Activated naive CD4-positive, alpha-beta T cell treated with anti-CD3 and anti-CD28 coated beads, Interleukin-2, amount 50 U/mL, for 24 hours (primary cell): ENCODE measurements at regions not wholly inside any gene's neighbourhood (a gene's known extent, or its start where the extent isn't known, plus 50 kb on each side); places are given as distances from the start of the nearest gene placed in this dataset.

Experiments used
- H3K27ac Mint-ChIP-seq: one replicate; pipeline ENCODE4 v1.8.0; 2021; ENCODE audit warnings: mild to moderate bottlenecking, mixed read lengths
- H3K27me3 Mint-ChIP-seq: one replicate; pipeline ENCODE4 v1.8.0; 2021; ENCODE audit warnings: mixed read lengths
- H3K36me3 Mint-ChIP-seq: one replicate; pipeline ENCODE4 v1.8.0; 2021; ENCODE audit warnings: mixed read lengths
- H3K4me1 Mint-ChIP-seq: one replicate; pipeline ENCODE4 v1.8.0; 2021; ENCODE audit warnings: mixed read lengths
- H3K4me3 Mint-ChIP-seq: one replicate; pipeline ENCODE4 v1.8.0; 2021; ENCODE audit warnings: mild to moderate bottlenecking, mixed read lengths
- H3K9me3 Mint-ChIP-seq: one replicate; pipeline ENCODE4 v1.8.0; 2021; ENCODE audit warnings: mixed read lengths

DNA sequence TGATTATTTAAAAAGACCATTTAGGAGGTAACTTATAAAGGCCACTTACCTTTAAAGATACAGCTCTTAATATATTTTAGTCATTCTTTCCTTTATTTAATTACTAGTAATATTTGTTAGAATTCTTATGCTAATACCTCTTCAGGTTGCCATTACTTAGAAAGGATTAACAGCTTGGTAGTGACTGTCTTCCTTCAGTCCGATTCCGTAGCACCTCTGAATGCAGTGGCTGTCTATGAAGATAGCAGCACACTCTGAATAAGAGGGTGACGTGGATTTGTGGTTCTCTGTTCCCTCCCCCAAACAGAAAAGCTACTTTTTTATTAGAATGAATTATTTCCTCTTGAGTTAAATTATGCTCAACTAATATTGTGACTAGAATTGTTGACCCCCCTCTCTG, 92.6 kb upstream of the TENM3 start:
- Mint-ChIP-seq H3K4me1 (no peaks in the 10 kb centered on the region), H3K4me3 (no peak overlapping the region), H3K9me3 (no peaks in the 10 kb centered on the region), H3K27me3 (peaks cover 24% of the 10 kb centered on the region), H3K36me3 (no peaks in the 10 kb centered on the region), H3K27ac (no peak overlapping the region)

DNA sequence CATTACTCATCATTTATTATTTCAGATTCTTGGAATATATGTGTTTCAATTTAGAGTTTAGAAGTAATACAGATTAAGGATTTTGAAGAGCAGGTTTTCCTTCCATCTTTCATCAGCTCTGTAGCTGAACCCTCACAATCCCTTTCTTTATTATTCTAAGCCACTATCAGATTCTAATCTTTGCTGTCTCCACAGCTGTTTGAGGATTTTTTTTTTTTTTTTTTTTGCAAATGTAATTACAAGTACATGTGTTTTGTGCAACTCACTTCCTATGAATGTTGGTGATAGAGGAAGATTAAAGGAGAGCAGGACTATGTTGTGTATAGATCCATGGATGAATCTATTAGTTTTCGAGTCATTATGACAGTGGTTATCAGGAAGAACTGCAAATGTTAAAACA, 87.4 kb upstream of the TENM3 start:
- Mint-ChIP-seq H3K36me3 (no peaks in the 10 kb centered on the region), H3K27me3 (peaks cover 7% of the 10 kb centered on the region), H3K4me3 (no peak overlapping the region), H3K4me1 (no peaks in the 10 kb centered on the region), H3K9me3 (no peaks in the 10 kb centered on the region), H3K27ac (no peak overlapping the region)

- H3K27me3 Mint-ChIP-seq = no peaks in the 10 kb centered on the region
- H3K36me3 Mint-ChIP-seq = no peaks in the 10 kb centered on the region
- no peaks in the 10 kb centered on the region for H3K4me1 Mint-ChIP-seq
- H3K9me3 Mint-ChIP-seq = no peaks in the 10 kb centered on the region
- no peak overlapping the region for H3K27ac Mint-ChIP-seq
- H3K4me3 Mint-ChIP-seq = no peak overlapping the region
Observed at GRCh38 chr4:182163180-182163579, 80.0 kb upstream of the TENM3 start.

- Mint-ChIP-seq H3K9me3 (no peaks in the 10 kb centered on the region), H3K27me3 (no peaks in the 10 kb centered on the region), H3K4me1 (no peaks in the 10 kb centered on the region), H3K27ac (no peak overlapping the region), H3K4me3 (no peak overlapping the region), H3K36me3 (no peaks in the 10 kb centered on the region)
Observed at GRCh38 chr4:182169572-182169971, 73.6 kb upstream of the TENM3 start.

DNA sequence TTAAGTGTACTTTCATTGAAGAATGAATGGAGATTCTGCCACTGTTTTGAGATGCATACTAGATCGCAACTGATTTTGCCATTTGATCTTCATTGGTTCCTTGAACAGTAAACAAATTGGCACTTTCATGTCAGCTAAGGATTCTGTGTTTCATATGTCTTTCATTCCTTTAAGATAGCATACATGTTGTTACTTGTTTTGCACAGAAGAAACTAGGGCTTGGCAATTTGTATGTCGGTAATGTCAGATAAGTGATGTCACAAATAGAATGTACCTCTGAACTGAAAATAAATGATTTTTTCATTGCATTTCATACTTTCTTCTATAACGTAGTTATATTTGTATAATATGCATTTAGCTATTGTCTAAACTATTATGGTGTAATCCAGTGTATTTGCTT, 73.2 kb upstream of the TENM3 start:
- H3K27ac Mint-ChIP-seq = no peak overlapping the region

GRCh38 chr4:182170417-182170935, 72.7 kb upstream of the TENM3 start:
- Mint-ChIP-seq H3K4me1 (no peaks in the 10 kb centered on the region), H3K4me3 (no peak overlapping the region), H3K27ac (no peak overlapping the region), H3K27me3 (no peaks in the 10 kb centered on the region), H3K36me3 (no peaks in the 10 kb centered on the region), H3K9me3 (no peaks in the 10 kb centered on the region)

More for the DNA sequence above, 73.2 kb upstream of the TENM3 start:
- no peaks in the 10 kb centered on the region for H3K27me3 Mint-ChIP-seq
- H3K36me3 Mint-ChIP-seq = no peaks in the 10 kb centered on the region
- no peaks in the 10 kb centered on the region for H3K4me1 Mint-ChIP-seq
- H3K9me3 Mint-ChIP-seq = no peaks in the 10 kb centered on the region
- no peak overlapping the region for H3K4me3 Mint-ChIP-seq

- H3K4me1 Mint-ChIP-seq = no peaks in the 10 kb centered on the region
- H3K4me3 Mint-ChIP-seq = no peak overlapping the region
- H3K27me3 Mint-ChIP-seq = no peaks in the 10 kb centered on the region
- H3K9me3 Mint-ChIP-seq = no peaks in the 10 kb centered on the region
- no peak overlapping the region for H3K27ac Mint-ChIP-seq
- no peaks in the 10 kb centered on the region for H3K36me3 Mint-ChIP-seq
Observed at GRCh38 chr4:182174979-182175378, 68.2 kb upstream of the TENM3 start.

DNA sequence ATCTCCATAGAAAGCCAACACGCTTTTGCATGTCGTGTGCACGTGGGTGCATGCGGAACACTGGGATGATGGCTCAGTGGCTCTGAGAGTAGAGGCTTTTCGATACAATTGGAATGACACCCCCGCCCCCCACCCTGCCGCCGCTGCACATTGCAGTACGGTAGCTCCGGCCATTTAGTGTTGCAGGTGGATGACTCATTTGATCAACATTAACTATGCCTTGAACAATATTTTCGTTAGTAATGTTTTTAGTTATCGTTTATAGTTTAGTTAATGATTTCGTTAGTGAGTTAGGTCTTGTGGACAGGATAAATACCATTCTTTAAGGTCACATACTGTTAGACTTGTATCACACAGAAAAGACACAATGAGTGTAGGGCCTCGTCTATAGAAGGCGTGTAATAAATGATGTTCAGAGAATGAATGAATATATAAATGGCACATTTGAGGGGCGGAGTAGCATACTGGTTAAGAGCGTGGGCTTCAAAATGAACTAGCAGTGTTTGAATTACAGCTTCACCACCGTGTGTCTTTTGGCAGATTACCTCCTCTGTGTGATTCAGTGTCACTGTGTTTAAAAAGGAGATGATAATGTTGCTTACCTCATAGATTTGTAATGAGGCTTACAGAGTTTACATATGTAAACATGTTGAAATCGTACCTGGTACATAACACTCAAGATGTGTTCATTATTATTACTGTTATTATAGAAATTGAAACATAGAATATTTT, 67.2 kb upstream of the TENM3 start:
- Mint-ChIP-seq H3K9me3 (no peaks in the 10 kb centered on the region), H3K27ac (no peak overlapping the region), H3K4me1 (no peaks in the 10 kb centered on the region), H3K36me3 (no peaks in the 10 kb centered on the region), H3K4me3 (no peak overlapping the region), H3K27me3 (no peaks in the 10 kb centered on the region)

DNA sequence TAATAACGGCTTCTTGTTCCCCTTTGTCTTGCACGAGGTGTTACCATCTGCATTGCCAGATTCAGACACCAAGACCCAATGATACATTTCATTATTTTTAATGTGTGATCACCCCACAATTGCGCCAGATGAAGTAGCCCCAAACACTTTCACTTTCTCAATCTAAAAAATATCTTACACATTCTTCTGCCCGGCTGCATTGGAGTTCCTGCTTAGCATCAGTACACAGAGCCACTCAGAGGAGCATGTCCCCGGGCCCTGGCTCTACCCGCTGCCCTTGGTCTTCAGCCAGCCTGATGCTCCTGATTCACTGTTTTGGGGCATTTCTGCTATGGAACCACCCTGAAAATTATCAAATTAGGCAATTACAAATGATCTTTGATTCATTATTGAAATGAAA, 66.0 kb upstream of the TENM3 start:
- Mint-ChIP-seq H3K9me3 (no peaks in the 10 kb centered on the region), H3K27me3 (no peaks in the 10 kb centered on the region), H3K27ac (no peak overlapping the region), H3K36me3 (no peaks in the 10 kb centered on the region), H3K4me1 (no peaks in the 10 kb centered on the region), H3K4me3 (no peak overlapping the region)

GRCh38 chr4:182179105-182179504, 64.1 kb upstream of the TENM3 start:
- H3K27me3 Mint-ChIP-seq = no peaks in the 10 kb centered on the region
- H3K9me3 Mint-ChIP-seq = no peaks in the 10 kb centered on the region
- no peaks in the 10 kb centered on the region for H3K4me1 Mint-ChIP-seq

GRCh38 chr4:182179751-182180150, 63.5 kb upstream of the TENM3 start:
- no peak overlapping the region for H3K27ac Mint-ChIP-seq
- H3K27me3 Mint-ChIP-seq = no peaks in the 10 kb centered on the region
- H3K36me3 Mint-ChIP-seq = no peaks in the 10 kb centered on the region
- no peak overlapping the region for H3K4me3 Mint-ChIP-seq
- no peaks in the 10 kb centered on the region for H3K4me1 Mint-ChIP-seq
- H3K9me3 Mint-ChIP-seq = no peaks in the 10 kb centered on the region

More at GRCh38 chr4:182179105-182179504, 64.1 kb upstream of the TENM3 start:
- no peak overlapping the region for H3K27ac Mint-ChIP-seq
- H3K4me3 Mint-ChIP-seq = no peak overlapping the region
- H3K36me3 Mint-ChIP-seq = no peaks in the 10 kb centered on the region

DNA sequence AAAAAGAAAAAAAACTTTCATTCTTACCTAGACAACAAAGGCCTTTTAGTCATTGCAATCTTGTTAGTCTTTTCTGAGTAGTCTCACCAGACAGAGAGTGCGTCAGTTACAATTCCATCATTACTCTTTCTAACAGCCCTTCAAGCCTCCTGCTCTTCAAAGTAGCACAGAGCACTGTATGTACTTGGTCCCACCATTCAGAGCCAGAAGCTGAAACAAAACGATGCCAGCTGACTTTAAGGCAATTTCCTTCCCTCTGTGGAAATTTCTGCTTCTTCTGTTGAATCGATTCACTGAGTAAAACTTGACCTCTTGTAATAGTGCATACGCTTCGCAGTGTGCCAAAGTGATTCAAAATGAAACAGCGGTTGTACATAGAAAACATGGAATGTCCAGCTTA, 57.7 kb upstream of the TENM3 start:
- H3K36me3 Mint-ChIP-seq = no peaks in the 10 kb centered on the region
- H3K9me3 Mint-ChIP-seq = no peaks in the 10 kb centered on the region
- H3K27ac Mint-ChIP-seq = no peak overlapping the region
- no peaks in the 10 kb centered on the region for H3K27me3 Mint-ChIP-seq
- no peaks in the 10 kb centered on the region for H3K4me1 Mint-ChIP-seq
- no peak overlapping the region for H3K4me3 Mint-ChIP-seq

DNA sequence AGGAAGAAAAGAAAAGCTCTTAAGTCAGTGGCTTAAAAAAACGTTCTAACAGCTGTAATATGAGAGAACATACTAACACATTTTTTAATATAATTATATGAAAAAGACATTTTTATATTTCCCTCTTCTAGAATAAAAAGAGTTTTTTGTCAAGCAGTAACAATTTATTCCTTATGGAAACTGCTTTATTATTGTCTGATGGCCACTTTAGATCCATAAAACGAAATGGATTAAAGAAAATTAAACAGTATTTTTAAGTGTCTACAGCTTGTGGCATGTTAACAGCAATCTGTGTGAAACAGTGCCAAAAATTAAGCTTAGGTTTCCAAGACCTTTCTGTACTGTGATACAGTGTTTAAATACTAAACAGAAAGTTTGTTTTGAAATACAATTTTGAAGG, 55.5 kb upstream of the TENM3 start:
- Mint-ChIP-seq H3K9me3 (no peaks in the 10 kb centered on the region), H3K36me3 (no peaks in the 10 kb centered on the region), H3K4me3 (no peak overlapping the region), H3K4me1 (no peaks in the 10 kb centered on the region), H3K27ac (no peak overlapping the region), H3K27me3 (no peaks in the 10 kb centered on the region)

DNA sequence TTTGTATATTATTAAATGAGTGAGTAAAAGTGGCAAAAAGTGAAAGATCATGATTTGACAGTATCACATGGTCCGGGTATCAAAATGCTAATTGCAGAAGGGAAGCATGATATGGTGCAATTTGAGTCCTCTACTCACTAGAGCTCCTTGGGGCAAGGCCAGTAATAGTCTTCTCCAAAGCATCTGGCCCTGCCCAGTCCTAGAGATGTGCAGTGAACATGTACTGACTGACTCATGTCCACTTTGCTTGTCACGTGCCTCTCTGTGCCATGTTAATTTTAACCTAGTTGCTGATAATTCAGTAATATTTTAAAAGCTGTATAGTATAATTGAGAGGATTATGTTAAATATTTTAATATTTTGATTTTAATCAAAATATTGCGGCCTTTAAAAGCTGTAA, 54.6 kb upstream of the TENM3 start:
- Mint-ChIP-seq H3K4me3 (no peak overlapping the region), H3K27me3 (no peaks in the 10 kb centered on the region), H3K4me1 (no peaks in the 10 kb centered on the region), H3K27ac (no peak overlapping the region), H3K9me3 (no peaks in the 10 kb centered on the region), H3K36me3 (no peaks in the 10 kb centered on the region)

DNA sequence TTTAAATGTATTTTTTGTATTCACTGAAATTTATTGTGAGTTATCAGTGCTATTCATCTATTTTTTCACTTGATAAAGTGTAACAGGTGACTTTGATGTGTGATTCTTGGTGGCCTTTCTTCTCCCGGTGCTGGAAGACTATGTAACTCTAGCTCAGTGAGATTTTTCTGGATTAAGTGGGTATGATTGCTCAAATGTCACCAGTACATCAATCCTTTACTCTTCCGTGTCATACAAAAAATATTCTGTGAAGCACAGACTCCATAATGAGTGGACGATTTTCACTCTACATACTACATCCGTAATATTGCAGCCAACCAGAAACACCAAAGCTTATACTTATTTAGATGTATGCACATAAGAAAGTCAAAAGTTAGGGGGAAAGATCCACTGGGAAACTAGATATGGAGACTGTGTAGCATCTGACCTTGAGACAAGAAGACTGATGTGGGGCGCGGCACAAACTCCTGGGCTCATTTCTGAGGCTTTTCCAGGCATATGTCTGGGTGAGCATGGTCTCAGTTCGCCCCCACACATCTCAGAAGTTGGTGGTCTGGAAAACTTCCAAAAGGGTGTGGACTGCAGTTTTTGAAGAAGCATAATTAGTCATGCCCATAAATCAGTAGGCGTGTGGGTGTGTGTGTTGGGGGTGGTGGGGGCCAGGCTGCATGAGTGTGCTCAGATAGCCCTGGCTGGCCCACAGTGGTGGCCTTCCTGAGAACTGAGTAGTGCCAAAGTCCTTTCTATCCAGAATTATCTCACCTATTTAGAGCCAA, 53.9 kb upstream of the TENM3 start:
- Mint-ChIP-seq H3K4me3 (no peak overlapping the region), H3K4me1 (no peaks in the 10 kb centered on the region)

DNA sequence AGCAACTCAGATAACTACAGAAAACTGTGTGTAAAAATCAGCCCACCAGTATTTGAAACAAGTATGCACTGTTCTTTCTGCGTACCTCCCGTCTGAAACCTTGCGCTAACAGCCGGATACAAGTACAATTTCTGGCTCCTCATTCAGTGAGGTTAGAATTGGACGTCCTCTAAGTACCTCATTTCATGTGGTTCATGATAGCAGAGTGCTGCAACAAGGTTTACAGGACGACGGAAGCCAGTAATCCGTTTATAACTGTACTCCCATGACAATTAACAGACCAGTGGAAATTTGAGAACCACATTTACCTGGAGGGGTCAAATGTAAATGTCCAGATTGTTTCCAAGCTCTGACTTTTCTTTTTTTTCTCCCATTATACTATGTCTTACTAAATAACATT, 52.9 kb upstream of the TENM3 start:
- Mint-ChIP-seq H3K4me3 (no peak overlapping the region), H3K4me1 (no peaks in the 10 kb centered on the region), H3K36me3 (no peaks in the 10 kb centered on the region), H3K9me3 (no peaks in the 10 kb centered on the region), H3K27me3 (no peaks in the 10 kb centered on the region), H3K27ac (no peak overlapping the region)

More for the DNA sequence above, 53.9 kb upstream of the TENM3 start:
- H3K27me3 Mint-ChIP-seq = no peaks in the 10 kb centered on the region
- no peak overlapping the region for H3K27ac Mint-ChIP-seq
- H3K9me3 Mint-ChIP-seq = no peaks in the 10 kb centered on the region
- H3K36me3 Mint-ChIP-seq = no peaks in the 10 kb centered on the region
